Chondrocyte (in vitro differentiated cells): ENCODE measurements at regions not wholly inside any gene's neighbourhood (a gene's known extent, or its start where the extent isn't known, plus 50 kb on each side); places are given as distances from the start of the nearest gene placed in this dataset.
"Not testable (repeated sequence)": the region's sequence is repeated elsewhere in the genome, so short reads cannot be mapped to it uniquely, and the experiment has no call there.

Experiments
- DNase-seq: peaks from one replicate; pipeline ENCODE4 v3.0.0; 2021; ENCODE audit warnings: mixed read lengths, low spot score
- H3K27ac Mint-ChIP-seq: one replicate; pipeline ENCODE4 v1.8.0; 2021; ENCODE audit warnings: mild to moderate bottlenecking, moderate library complexity, mixed read lengths; ENCODE audit not compliant: unreplicated experiment
- H3K27me3 Mint-ChIP-seq: 2 replicates; pipeline ENCODE4 v1.8.0; 2021; ENCODE audit warnings: low read depth, mixed read lengths
- H3K36me3 Mint-ChIP-seq: 2 replicates; pipeline ENCODE4 v1.8.0; 2021; ENCODE audit warnings: low read depth, mixed read lengths
- H3K4me1 Mint-ChIP-seq: 2 replicates; pipeline ENCODE4 v1.8.0; 2021; ENCODE audit warnings: low read depth, mild to moderate bottlenecking, mixed read lengths
- H3K4me3 Mint-ChIP-seq: one replicate; pipeline ENCODE4 v1.8.0; 2021; ENCODE audit warnings: mild to moderate bottlenecking, moderate library complexity, mixed read lengths; ENCODE audit not compliant: unreplicated experiment
- H3K9me3 Mint-ChIP-seq: 2 replicates; pipeline ENCODE4 v1.8.0; 2021; ENCODE audit warnings: low read depth, mixed read lengths
- CTCF ChIP-seq: fragments of 200-600 bp; sonication (generic); IDR thresholded peaks from 2 replicates; pipeline ENCODE4 v1.5.0; 2021; ENCODE audit warnings: antibody characterized with exemption, mild to moderate bottlenecking, moderate library complexity

DNA sequence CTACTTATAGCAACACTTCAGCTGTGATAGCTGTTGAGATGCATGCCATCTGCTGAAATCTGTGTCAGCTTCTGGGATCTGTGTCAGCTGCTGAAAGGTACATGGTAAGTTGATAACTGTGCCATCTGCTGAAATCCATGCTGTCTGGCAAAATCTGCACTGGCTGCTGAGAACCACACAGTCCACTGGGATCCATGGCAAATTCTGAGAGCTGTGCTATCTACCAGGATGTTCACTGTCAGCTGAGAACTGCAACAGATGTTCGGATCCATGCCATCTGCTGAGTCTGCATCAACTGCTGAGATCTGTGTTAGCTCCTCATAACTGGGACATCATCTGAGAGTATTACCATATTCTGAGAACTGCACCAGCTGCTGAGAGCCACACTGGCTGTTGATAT, 430.5 kb upstream of the POU3F4 start:
- H3K9me3 Mint-ChIP-seq = peaks cover 53% of the 10 kb centered on the region
- no peak for TF ChIP-seq CTCF
- no peaks in the 10 kb centered on the region for H3K36me3 Mint-ChIP-seq
- no peak for DNase-seq
- no peak overlapping the region for H3K4me3 Mint-ChIP-seq
- H3K27me3 Mint-ChIP-seq = no peaks in the 10 kb centered on the region
- H3K27ac Mint-ChIP-seq = no peak overlapping the region
- no peaks in the 10 kb centered on the region for H3K4me1 Mint-ChIP-seq

DNA sequence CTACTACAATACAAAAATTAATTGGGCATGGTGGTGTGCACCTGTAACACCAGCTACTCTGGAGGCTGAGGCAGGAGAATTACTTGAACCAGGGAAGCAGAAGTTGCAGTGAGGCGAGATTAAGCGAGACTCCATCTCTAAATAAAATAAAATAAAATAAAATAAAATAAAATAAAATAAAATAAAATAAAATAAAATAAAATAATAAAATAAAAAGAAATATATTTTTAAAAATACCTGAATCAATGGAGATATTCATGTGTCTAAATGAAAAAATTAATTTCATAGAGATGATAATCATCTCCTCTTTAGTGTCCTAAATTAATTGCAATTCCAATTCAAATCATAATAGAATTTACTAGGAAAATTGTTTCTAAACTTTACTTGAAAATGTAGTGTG, 406.1 kb upstream of the POU3F4 start:
- Mint-ChIP-seq H3K27ac (no peak overlapping the region), H3K4me3 (no peak overlapping the region), H3K27me3 (no peaks in the 10 kb centered on the region), H3K4me1 (no peaks in the 10 kb centered on the region), H3K36me3 (no peaks in the 10 kb centered on the region), H3K9me3 (peaks cover 23% of the 10 kb centered on the region)
- DNase-seq = no peak
- no peak for TF ChIP-seq CTCF

GRCh38 chrX:83108278-83108677, 399.8 kb upstream of the POU3F4 start:
- no peaks in the 10 kb centered on the region for H3K36me3 Mint-ChIP-seq
- no peak overlapping the region for H3K4me3 Mint-ChIP-seq
- no peaks in the 10 kb centered on the region for H3K4me1 Mint-ChIP-seq
- no peak for DNase-seq
- H3K9me3 Mint-ChIP-seq = peaks cover 24% of the 10 kb centered on the region
- H3K27ac Mint-ChIP-seq = no peak overlapping the region
- TF ChIP-seq CTCF = no peak
- H3K27me3 Mint-ChIP-seq = no peaks in the 10 kb centered on the region

GRCh38 chrX:83145876-83146275, 362.2 kb upstream of the POU3F4 start:
- no peak for TF ChIP-seq CTCF
- H3K4me3 Mint-ChIP-seq = no peak overlapping the region
- no peaks in the 10 kb centered on the region for H3K36me3 Mint-ChIP-seq
- H3K9me3 Mint-ChIP-seq = peaks cover 5% of the 10 kb centered on the region
- H3K27ac Mint-ChIP-seq = no peak overlapping the region
- no peak for DNase-seq
- no peaks in the 10 kb centered on the region for H3K27me3 Mint-ChIP-seq
- no peaks in the 10 kb centered on the region for H3K4me1 Mint-ChIP-seq

- Mint-ChIP-seq H3K9me3 (peaks cover 17% of the 10 kb centered on the region), H3K4me3 (no peak overlapping the region), H3K36me3 (no peaks in the 10 kb centered on the region), H3K27ac (no peak overlapping the region), H3K27me3 (no peaks in the 10 kb centered on the region), H3K4me1 (no peaks in the 10 kb centered on the region)
- TF ChIP-seq CTCF = no peak
- no peak for DNase-seq
Measured at GRCh38 chrX:83160096-83160495, 348.0 kb upstream of the POU3F4 start.

- not testable (repeated sequence) for H3K36me3 Mint-ChIP-seq, H3K27me3 Mint-ChIP-seq, H3K27ac Mint-ChIP-seq, H3K4me1 Mint-ChIP-seq, H3K9me3 Mint-ChIP-seq, DNase-seq, H3K4me3 Mint-ChIP-seq
Measured at GRCh38 chrX:83164063-83164462, 344.0 kb upstream of the POU3F4 start.
